Nephron progenitor cell (in vitro differentiated cells): ENCODE measurements at regions not wholly inside any gene's neighbourhood (a gene's known extent, or its start where the extent isn't known, plus 50 kb on each side); places are given as distances from the start of the nearest gene placed in this dataset.

Source experiments
- DNase-seq: peaks from one replicate; pipeline ENCODE4 v3.0.0; 2021
- H3K27ac Mint-ChIP-seq: 2 replicates; pipeline ENCODE4 v1.8.0; 2021; ENCODE audit warnings: mild to moderate bottlenecking, moderate library complexity, mixed read lengths
- H3K27me3 Mint-ChIP-seq: 2 replicates; pipeline ENCODE4 v1.8.0; 2021; ENCODE audit warnings: mild to moderate bottlenecking, low read depth, mixed read lengths; ENCODE audit not compliant: poor library complexity
- H3K36me3 Mint-ChIP-seq: 2 replicates; pipeline ENCODE4 v1.8.0; 2021; ENCODE audit warnings: low read depth, mixed read lengths
- H3K4me1 Mint-ChIP-seq: 2 replicates; pipeline ENCODE4 v1.8.0; 2021; ENCODE audit warnings: mixed read lengths
- H3K4me3 Mint-ChIP-seq: 2 replicates; pipeline ENCODE4 v1.8.0; 2021; ENCODE audit warnings: mild to moderate bottlenecking, moderate library complexity, mixed read lengths
- H3K9me3 Mint-ChIP-seq: 2 replicates; pipeline ENCODE4 v1.8.0; 2021; ENCODE audit warnings: mild to moderate bottlenecking, moderate library complexity, mixed read lengths
- CTCF ChIP-seq: fragments of 200-600 bp; sonication (generic); IDR thresholded peaks from 2 replicates; pipeline ENCODE4 v1.5.0; 2021; ENCODE audit warnings: antibody characterized with exemption

GRCh38 chr2:49367003-49367402, 212.7 kb upstream of the FSHR start:
- Mint-ChIP-seq H3K27me3 (no peaks in the 10 kb centered on the region), H3K27ac (no peak overlapping the region)
- DNase-seq: no peak

DNA sequence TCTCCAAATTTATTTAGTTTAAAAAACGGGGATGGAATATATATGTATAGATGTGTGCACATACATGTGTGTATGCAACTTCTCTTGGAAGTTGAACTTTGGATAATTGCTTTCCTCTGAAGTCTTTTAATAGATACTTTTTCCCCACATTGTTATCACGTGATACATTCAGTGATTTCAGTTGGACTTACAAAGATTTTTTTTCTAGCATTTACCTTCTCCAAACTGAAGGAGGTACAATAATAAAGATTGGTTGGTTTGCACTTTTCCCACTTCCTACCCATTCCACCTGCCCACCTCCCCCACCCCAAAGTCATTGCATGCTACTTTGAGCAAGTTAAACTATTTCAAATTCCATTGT, 206.1 kb upstream of the FSHR start:
- Mint-ChIP-seq H3K36me3 (no peaks in the 10 kb centered on the region), H3K4me1 (no peaks in the 10 kb centered on the region), H3K9me3 (no peaks in the 10 kb centered on the region), H3K27ac (no peak overlapping the region), H3K27me3 (no peaks in the 10 kb centered on the region), H3K4me3 (no peak overlapping the region)
- no peak for TF ChIP-seq CTCF
- no peak for DNase-seq

More at GRCh38 chr2:49367003-49367402, 212.7 kb upstream of the FSHR start:
- no peaks in the 10 kb centered on the region for H3K36me3 Mint-ChIP-seq
- H3K9me3 Mint-ChIP-seq: no peaks in the 10 kb centered on the region
- no peaks in the 10 kb centered on the region for H3K4me1 Mint-ChIP-seq
- TF ChIP-seq CTCF: no peak
- H3K4me3 Mint-ChIP-seq: no peak overlapping the region

DNA sequence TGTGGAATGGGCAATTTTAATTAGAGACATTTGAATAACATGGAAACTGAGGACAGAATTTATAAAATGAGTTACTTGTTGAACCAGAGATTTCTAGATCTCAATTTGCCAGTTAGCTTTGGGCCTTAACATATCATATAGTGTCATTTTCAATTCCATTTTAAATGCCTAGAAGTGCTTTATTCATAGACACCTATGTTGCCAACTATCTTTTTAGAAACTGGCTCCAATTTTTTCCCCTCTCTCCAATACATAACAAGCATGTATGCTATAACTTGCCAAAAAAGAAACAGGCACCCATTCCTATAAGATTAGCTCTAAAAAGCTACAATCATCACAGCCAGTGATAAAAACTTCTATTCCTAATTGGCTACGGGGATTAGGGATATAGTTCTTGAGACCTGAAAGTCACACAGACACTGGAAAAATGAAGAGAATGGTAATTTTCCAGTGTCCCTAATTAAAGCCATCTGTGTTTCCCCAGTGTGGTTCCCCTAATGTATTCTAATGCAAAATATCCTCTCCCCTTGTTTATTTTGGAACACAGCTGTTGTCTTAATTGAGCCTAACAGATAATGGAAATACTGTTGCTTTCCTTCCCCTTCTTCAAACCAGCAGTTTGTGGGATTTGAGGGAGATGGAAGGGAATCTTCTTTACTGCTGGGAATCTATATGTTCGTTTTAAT, 205.5 kb upstream of the FSHR start:
- no peak overlapping the region for H3K4me3 Mint-ChIP-seq
- H3K27ac Mint-ChIP-seq: no peak overlapping the region
- TF ChIP-seq CTCF: no peak
- H3K27me3 Mint-ChIP-seq: no peaks in the 10 kb centered on the region
- H3K36me3 Mint-ChIP-seq: no peaks in the 10 kb centered on the region
- no peaks in the 10 kb centered on the region for H3K9me3 Mint-ChIP-seq
- no peaks in the 10 kb centered on the region for H3K4me1 Mint-ChIP-seq
- DNase-seq: no peak

DNA sequence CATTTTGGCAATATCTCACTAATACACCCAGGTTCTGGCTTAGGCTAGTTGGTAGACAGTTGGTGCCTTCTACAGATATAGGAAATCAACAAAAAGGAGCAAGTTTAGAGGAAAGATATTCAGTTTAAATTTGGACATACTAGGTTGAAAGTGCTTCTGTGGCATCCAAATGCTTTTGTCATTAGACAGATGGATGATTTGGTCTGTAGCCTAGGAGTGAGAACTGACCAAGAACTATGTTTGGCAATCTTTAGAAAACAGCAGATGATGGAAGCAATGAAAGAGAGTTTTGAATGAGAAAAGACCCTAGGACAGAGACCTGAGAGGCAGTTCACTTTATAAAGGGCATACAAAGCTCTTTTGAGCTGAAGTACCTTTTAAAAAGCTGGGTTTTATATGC, 201.3 kb upstream of the FSHR start:
- DNase-seq: no peak
- no peak for TF ChIP-seq CTCF
- H3K4me3 Mint-ChIP-seq: no peak overlapping the region
- no peaks in the 10 kb centered on the region for H3K9me3 Mint-ChIP-seq
- H3K4me1 Mint-ChIP-seq: no peaks in the 10 kb centered on the region
- H3K27me3 Mint-ChIP-seq: peaks cover 5% of the 10 kb centered on the region
- no peak overlapping the region for H3K27ac Mint-ChIP-seq
- H3K36me3 Mint-ChIP-seq: no peaks in the 10 kb centered on the region

DNA sequence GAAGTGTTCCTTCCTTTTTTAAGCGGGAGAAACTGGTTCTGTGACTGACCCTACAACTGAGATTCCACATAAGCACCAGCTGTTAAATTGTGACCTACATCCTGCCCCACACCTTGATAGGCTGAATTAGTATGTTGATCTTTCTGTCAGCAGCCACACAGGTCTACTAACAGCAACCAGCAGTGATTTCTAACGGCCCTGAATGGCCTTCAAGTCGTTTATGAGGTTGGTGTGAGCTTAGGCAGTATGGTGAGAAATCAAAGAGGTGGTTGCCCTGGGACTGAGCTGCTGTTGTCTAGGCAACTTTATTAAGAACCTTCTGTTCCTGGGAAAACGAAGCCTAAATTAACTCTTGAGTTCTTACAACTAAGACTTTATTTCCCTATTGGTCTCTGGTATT, 197.2 kb upstream of the FSHR start:
- DNase-seq: no peak
- Mint-ChIP-seq H3K9me3 (no peaks in the 10 kb centered on the region), H3K4me3 (no peak overlapping the region), H3K27me3 (peaks cover 5% of the 10 kb centered on the region), H3K4me1 (no peaks in the 10 kb centered on the region), H3K36me3 (no peaks in the 10 kb centered on the region), H3K27ac (no peak overlapping the region)
- TF ChIP-seq CTCF: no peak

DNA sequence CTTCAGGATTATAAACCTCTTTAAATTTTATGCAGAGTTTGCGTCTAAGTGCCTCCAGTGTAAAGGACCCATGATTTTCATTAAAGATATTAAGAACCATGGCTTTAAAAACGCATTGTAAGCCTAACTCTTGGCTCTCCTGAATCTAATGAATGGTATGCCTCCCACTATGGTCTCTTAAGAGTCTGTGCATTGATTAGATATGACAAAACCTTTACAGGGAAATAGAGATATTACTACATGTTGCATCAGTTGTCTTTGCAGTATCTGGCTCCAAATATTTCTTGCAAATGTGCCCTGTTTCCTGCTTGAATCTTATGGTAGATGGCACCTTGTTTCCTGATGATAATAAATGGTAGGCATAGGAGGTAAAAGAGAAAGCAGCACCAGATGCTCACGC, 189.3 kb upstream of the FSHR start:
- H3K36me3 Mint-ChIP-seq: no peaks in the 10 kb centered on the region
- no peaks in the 10 kb centered on the region for H3K4me1 Mint-ChIP-seq
- no peak for DNase-seq
- H3K27ac Mint-ChIP-seq: no peak overlapping the region
- no peak overlapping the region for H3K4me3 Mint-ChIP-seq
- no peaks in the 10 kb centered on the region for H3K27me3 Mint-ChIP-seq
- no peaks in the 10 kb centered on the region for H3K9me3 Mint-ChIP-seq
- no peak for TF ChIP-seq CTCF
